ENCODE measurements at regions not wholly inside any gene's neighbourhood (a gene's known extent, or its start where the extent isn't known, plus 50 kb on each side); places are given as distances from the start of the nearest gene placed in this dataset.

GRCh38 chr2:177148477-177149154 is 64.0 kb upstream of the HNRNPA3 start (continued):
- TF ChIP-seq AEBP2 (tag by site-specific recombination; IDR thresholded peaks at IDR 0.05; ENCODE audit: borderline replicate concordance) (no peak), ZNF449 (tag by site-specific recombination; IDR thresholded peaks at IDR 0.05) (no peak), KLF16 (tag by site-specific recombination; IDR thresholded peaks at IDR 0.05) (no peak), FEZF1 (tag by site-specific recombination; IDR thresholded peaks at IDR 0.05) (0 out of 2 replicates have a peak, but pooled peaks have one; percentile 16), SP7 (tag by site-specific recombination; IDR thresholded peaks at IDR 0.05) (peak; percentile 49; the same call in 1 of the 2 replicates), ZNF639 (tag by site-specific recombination; IDR thresholded peaks at IDR 0.05) (0 out of 2 replicates have a peak, but pooled peaks have one; percentile 33), ZNF335 (tag by site-specific recombination; conservative IDR thresholded peaks at IDR 0.05) (peak; percentile 99), GLIS2 (tag by site-specific recombination; IDR thresholded peaks at IDR 0.05) (no peak), ZNF791 (tag by site-specific recombination; IDR thresholded peaks at IDR 0.05) (no peak), ZNF629 (tag by site-specific recombination; IDR thresholded peaks at IDR 0.05) (0 out of 2 replicates have a peak, but pooled peaks have one; percentile 26), ZNF561 (tag by site-specific recombination; IDR thresholded peaks at IDR 0.05; ENCODE audit: borderline replicate concordance) (no peak), ZNF391 (tag by site-specific recombination; IDR thresholded peaks at IDR 0.05; ENCODE audit: borderline replicate concordance, low read depth) (no peak), INSM2 (tag by site-specific recombination; IDR thresholded peaks at IDR 0.05) (no peak), ZNF398 (tag by site-specific recombination; IDR thresholded peaks at IDR 0.05) (no peak), ZNF354C (tag by site-specific recombination; IDR thresholded peaks at IDR 0.05; ENCODE audit: borderline replicate concordance, low read depth) (no peak), ZNF140 (tag by site-specific recombination; IDR thresholded peaks at IDR 0.05) (no peak), ZNF600 (tag by site-specific recombination; IDR thresholded peaks at IDR 0.05) (peak; percentile 70; the same call in 1 of the 2 replicates), IKZF3 (tag by site-specific recombination; IDR thresholded peaks at IDR 0.05) (peak; percentile 80), ZNF510 (tag by site-specific recombination; IDR thresholded peaks at IDR 0.05; ENCODE audit: insufficient replicate concordance) (no peak), ZBTB8A (tag by site-specific recombination; IDR thresholded peaks at IDR 0.05) (peak; percentile 49), ZNF548 (tag by site-specific recombination; IDR thresholded peaks at IDR 0.05) (no peak), ZNF654 (tag by site-specific recombination; IDR thresholded peaks at IDR 0.05; ENCODE audit: low read depth) (peak; percentile 84), ZNF658 (tag by site-specific recombination; IDR thresholded peaks at IDR 0.05) (no peak)
- TF ChIP-seq, protein P1, sequence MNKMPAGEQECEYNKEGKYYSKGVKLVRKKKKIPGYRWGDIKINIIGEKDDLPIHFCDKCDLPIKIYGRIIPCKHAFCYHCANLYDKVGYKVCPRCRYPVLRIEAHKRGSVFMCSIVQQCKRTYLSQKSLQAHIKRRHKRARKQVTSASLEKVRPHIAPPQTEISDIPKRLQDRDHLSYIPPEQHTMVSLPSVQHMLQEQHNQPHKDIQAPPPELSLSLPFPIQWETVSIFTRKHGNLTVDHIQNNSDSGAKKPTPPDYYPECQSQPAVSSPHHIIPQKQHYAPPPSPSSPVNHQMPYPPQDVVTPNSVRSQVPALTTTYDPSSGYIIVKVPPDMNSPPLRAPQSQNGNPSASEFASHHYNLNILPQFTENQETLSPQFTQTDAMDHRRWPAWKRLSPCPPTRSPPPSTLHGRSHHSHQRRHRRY (tag by site-specific recombination; IDR thresholded peaks at IDR 0.05) = no peak
- TF ChIP-seq, protein P2, sequence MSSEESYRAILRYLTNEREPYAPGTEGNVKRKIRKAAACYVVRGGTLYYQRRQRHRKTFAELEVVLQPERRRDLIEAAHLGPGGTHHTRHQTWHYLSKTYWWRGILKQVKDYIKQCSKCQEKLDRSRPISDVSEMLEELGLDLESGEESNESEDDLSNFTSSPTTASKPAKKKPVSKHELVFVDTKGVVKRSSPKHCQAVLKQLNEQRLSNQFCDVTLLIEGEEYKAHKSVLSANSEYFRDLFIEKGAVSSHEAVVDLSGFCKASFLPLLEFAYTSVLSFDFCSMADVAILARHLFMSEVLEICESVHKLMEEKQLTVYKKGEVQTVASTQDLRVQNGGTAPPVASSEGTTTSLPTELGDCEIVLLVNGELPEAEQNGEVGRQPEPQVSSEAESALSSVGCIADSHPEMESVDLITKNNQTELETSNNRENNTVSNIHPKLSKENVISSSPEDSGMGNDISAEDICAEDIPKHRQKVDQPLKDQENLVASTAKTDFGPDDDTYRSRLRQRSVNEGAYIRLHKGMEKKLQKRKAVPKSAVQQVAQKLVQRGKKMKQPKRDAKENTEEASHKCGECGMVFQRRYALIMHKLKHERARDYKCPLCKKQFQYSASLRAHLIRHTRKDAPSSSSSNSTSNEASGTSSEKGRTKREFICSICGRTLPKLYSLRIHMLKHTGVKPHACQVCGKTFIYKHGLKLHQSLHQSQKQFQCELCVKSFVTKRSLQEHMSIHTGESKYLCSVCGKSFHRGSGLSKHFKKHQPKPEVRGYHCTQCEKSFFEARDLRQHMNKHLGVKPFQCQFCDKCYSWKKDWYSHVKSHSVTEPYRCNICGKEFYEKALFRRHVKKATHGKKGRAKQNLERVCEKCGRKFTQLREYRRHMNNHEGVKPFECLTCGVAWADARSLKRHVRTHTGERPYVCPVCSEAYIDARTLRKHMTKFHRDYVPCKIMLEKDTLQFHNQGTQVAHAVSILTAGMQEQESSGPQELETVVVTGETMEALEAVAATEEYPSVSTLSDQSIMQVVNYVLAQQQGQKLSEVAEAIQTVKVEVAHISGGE (tag by site-specific recombination; conservative IDR thresholded peaks at IDR 0.05; ENCODE audit: low read depth) = no peak
